ENCODE measurements at regions not wholly inside any gene's neighbourhood (a gene's known extent, or its start where the extent isn't known, plus 50 kb on each side); places are given as distances from the start of the nearest gene placed in this dataset.

DNA sequence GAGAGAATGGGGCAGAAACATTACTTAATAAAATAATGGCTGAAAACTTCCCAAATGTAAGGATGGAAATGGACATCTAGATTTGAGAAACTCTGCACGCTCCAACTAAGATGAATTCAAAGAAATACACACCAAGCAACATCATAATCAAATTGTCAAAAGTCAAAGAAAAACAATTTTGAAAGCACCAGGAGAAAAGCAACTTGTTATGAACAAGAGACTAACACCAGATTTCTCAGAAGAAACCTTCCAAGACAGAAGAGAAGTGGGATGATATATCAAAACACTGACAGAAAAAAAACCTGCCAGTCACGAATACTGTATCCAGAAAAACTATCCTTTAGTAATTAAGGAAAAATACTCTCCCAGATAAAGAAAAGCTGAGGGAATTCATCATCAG lies 208.6 kb upstream of the SAMSN1 start:
- H3K9ac ChIP-seq (ENCODE audit: low read length): no peak overlapping the region
- H3K27ac ChIP-seq (ENCODE audit: low read depth, low read length): no peak overlapping the region
- FAIRE-seq: no peak
- TF ChIP-seq, protein P1, sequence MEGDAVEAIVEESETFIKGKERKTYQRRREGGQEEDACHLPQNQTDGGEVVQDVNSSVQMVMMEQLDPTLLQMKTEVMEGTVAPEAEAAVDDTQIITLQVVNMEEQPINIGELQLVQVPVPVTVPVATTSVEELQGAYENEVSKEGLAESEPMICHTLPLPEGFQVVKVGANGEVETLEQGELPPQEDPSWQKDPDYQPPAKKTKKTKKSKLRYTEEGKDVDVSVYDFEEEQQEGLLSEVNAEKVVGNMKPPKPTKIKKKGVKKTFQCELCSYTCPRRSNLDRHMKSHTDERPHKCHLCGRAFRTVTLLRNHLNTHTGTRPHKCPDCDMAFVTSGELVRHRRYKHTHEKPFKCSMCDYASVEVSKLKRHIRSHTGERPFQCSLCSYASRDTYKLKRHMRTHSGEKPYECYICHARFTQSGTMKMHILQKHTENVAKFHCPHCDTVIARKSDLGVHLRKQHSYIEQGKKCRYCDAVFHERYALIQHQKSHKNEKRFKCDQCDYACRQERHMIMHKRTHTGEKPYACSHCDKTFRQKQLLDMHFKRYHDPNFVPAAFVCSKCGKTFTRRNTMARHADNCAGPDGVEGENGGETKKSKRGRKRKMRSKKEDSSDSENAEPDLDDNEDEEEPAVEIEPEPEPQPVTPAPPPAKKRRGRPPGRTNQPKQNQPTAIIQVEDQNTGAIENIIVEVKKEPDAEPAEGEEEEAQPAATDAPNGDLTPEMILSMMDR (IDR thresholded peaks at IDR 0.05; ENCODE audit: insufficient read depth, low read depth, low read length): no peak
- TF ChIP-seq EZH2 (IDR thresholded peaks at IDR 0.05; ENCODE audit: insufficient read depth, low read length): no peak
- Mint-ChIP-seq H3K4me3 (ENCODE audit: unreplicated experiment) (no peak overlapping the region), H3K27ac (ENCODE audit: unreplicated experiment) (no peak overlapping the region), H3K4me1 (ENCODE audit: low read depth, unreplicated experiment) (peaks cover 4% of the 10 kb centered on the region), H3K27me3 (ENCODE audit: low read depth, unreplicated experiment) (no peaks in the 10 kb centered on the region), H3K9me3 (ENCODE audit: unreplicated experiment) (no peaks in the 10 kb centered on the region), H3K36me3 (ENCODE audit: low read depth, unreplicated experiment) (no peaks in the 10 kb centered on the region)
- no peak overlapping the region for H2AFZ ChIP-seq (ENCODE audit: low read depth, low read length)
- H3K4me2 ChIP-seq (ENCODE audit: low read length): no peak overlapping the region
- H3K4me3 ChIP-seq (ENCODE audit: insufficient read depth, low read depth, low read length): no peak overlapping the region
- no peaks in the 10 kb centered on the region for H4K20me1 ChIP-seq (ENCODE audit: insufficient read depth, low read length)
- no peaks in the 10 kb centered on the region for H3K4me1 ChIP-seq (ENCODE audit: insufficient read depth, low read length)
- no peaks in the 10 kb centered on the region for H3K79me2 ChIP-seq (ENCODE audit: insufficient read depth, low read length)
- no peaks in the 10 kb centered on the region for H3K9me3 ChIP-seq (ENCODE audit: insufficient read depth, low read depth, low read length)
- no peaks in the 10 kb centered on the region for H3K27me3 ChIP-seq (ENCODE audit: insufficient read depth, low read length)
- DNase-seq (ENCODE audit: low read depth): no peak
- H3K36me3 ChIP-seq (ENCODE audit: insufficient read depth, low read length): no peaks in the 10 kb centered on the region

DNA sequence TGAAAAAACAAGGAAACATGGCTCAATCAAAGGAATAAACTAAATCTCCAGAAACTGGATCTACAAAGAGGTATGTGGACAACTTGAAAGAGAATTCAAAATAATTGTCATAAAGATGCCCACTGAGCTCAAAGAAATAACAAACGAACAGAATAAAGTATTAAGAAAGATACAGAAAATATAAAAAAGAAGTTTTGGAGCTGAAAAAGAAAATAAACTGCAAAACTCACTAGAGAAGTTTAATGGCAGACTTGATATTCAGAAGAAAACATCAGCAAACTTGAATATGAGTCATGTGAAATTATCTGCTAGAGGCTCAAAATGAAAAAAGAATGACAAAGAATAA lies 208.1 kb upstream of the SAMSN1 start:
- no peak overlapping the region for H3K27ac Mint-ChIP-seq (ENCODE audit: unreplicated experiment)
- H3K4me3 Mint-ChIP-seq (ENCODE audit: unreplicated experiment): no peak overlapping the region
- Histone ChIP-seq H3K27me3 (ENCODE audit: insufficient read depth, low read length) (no peaks in the 10 kb centered on the region), H3K4me2 (ENCODE audit: low read length) (no peak overlapping the region), H4K20me1 (ENCODE audit: insufficient read depth, low read length) (no peaks in the 10 kb centered on the region), H3K79me2 (ENCODE audit: insufficient read depth, low read length) (no peaks in the 10 kb centered on the region), H3K9ac (ENCODE audit: low read length) (no peak overlapping the region), H2AFZ (ENCODE audit: low read depth, low read length) (no peak overlapping the region), H3K4me3 (ENCODE audit: insufficient read depth, low read depth, low read length) (no peak overlapping the region), H3K27ac (ENCODE audit: low read depth, low read length) (no peak overlapping the region), H3K4me1 (ENCODE audit: insufficient read depth, low read length) (no peaks in the 10 kb centered on the region), H3K9me3 (ENCODE audit: insufficient read depth, low read depth, low read length) (no peaks in the 10 kb centered on the region), H3K36me3 (ENCODE audit: insufficient read depth, low read length) (no peaks in the 10 kb centered on the region)
- no peak for FAIRE-seq
- peaks cover 6% of the 10 kb centered on the region for H3K4me1 Mint-ChIP-seq (ENCODE audit: low read depth, unreplicated experiment)
- no peaks in the 10 kb centered on the region for H3K27me3 Mint-ChIP-seq (ENCODE audit: low read depth, unreplicated experiment)
- H3K9me3 Mint-ChIP-seq (ENCODE audit: unreplicated experiment): no peaks in the 10 kb centered on the region
- DNase-seq (ENCODE audit: low read depth): no peak
- TF ChIP-seq EZH2 (IDR thresholded peaks at IDR 0.05; ENCODE audit: insufficient read depth, low read length): no peak
- TF ChIP-seq, protein P1 (IDR thresholded peaks at IDR 0.05; ENCODE audit: insufficient read depth, low read depth, low read length): no peak
- H3K36me3 Mint-ChIP-seq (ENCODE audit: low read depth, unreplicated experiment): no peaks in the 10 kb centered on the region

DNA sequence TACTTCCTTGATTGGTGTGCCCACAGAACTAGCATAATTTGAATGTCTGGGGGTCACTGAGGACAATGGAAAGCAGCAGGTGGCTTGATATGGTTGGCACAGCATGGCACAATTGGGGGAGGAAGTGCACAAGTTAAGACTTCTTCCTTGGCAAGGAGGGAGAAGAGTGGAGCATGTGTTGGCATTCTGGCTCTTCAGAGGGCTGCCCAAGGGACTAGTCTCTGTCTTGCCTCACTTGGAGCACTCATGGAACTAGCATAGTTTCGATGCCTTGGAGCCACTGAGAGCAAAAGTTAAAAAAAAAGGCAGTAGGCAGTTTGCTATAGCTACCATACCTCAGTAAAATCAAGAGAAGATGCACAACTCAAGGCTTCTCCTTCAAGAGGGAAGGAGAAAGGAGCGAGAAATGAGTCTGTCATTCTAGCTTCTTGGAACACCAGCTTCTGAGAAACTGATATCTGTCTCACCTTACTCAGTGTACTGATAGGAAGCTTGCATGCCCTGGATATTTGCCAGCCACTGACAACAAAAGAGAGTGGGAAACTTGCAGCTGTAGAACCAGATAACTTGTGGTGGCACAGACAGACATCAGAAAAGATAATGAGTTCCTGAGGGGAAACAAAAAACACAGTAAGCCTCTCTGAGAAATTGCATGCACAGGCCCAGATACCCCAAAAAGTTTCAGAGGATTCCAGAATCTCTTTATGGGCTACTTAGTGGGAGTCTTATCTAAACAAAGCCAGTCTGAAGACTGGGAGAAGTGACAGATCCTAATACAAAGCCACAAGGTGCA lies 207.5 kb upstream of the SAMSN1 start:
- Mint-ChIP-seq H3K9me3 (ENCODE audit: unreplicated experiment) (no peaks in the 10 kb centered on the region), H3K4me3 (ENCODE audit: unreplicated experiment) (no peak overlapping the region), H3K27ac (ENCODE audit: unreplicated experiment) (no peak overlapping the region), H3K27me3 (ENCODE audit: low read depth, unreplicated experiment) (no peaks in the 10 kb centered on the region), H3K36me3 (ENCODE audit: low read depth, unreplicated experiment) (no peaks in the 10 kb centered on the region), H3K4me1 (ENCODE audit: low read depth, unreplicated experiment) (peaks cover 6% of the 10 kb centered on the region)
- Histone ChIP-seq H3K27ac (ENCODE audit: low read depth, low read length) (no peak overlapping the region), H3K36me3 (ENCODE audit: insufficient read depth, low read length) (no peaks in the 10 kb centered on the region), H3K9ac (ENCODE audit: low read length) (no peak overlapping the region), H4K20me1 (ENCODE audit: insufficient read depth, low read length) (no peaks in the 10 kb centered on the region), H2AFZ (ENCODE audit: low read depth, low read length) (no peak overlapping the region), H3K9me3 (ENCODE audit: insufficient read depth, low read depth, low read length) (no peaks in the 10 kb centered on the region), H3K4me1 (ENCODE audit: insufficient read depth, low read length) (no peaks in the 10 kb centered on the region), H3K4me2 (ENCODE audit: low read length) (no peak overlapping the region), H3K79me2 (ENCODE audit: insufficient read depth, low read length) (no peaks in the 10 kb centered on the region), H3K4me3 (ENCODE audit: insufficient read depth, low read depth, low read length) (no peak overlapping the region), H3K27me3 (ENCODE audit: insufficient read depth, low read length) (no peaks in the 10 kb centered on the region)
- TF ChIP-seq EZH2 (IDR thresholded peaks at IDR 0.05; ENCODE audit: insufficient read depth, low read length): no peak
- TF ChIP-seq, protein P1 (IDR thresholded peaks at IDR 0.05; ENCODE audit: insufficient read depth, low read depth, low read length): no peak
- no peak for FAIRE-seq
- no peak for DNase-seq (ENCODE audit: low read depth)

Data from astrocyte (in vitro differentiated cells and primary cell).